Forelimb muscle (tissue), 1 donor: ENCODE measurements at regions not wholly inside any gene's neighbourhood (a gene's known extent, or its start where the extent isn't known, plus 50 kb on each side); places are given as distances from the start of the nearest gene placed in this dataset.
"Not testable (repeated sequence)": the region's sequence is repeated elsewhere in the genome, so short reads cannot be mapped to it uniquely, and the experiment has no call there.

Source experiments
- DNase-seq: peaks from one replicate; pipeline ENCODE4 v3.0.0-alpha.2; 2013; ENCODE audit warnings: low read depth

GRCh38 chr21:18819507-18819906, 415.9 kb upstream of the TMPRSS15 start:
- no peak for DNase-seq

- no peak for DNase-seq
Measured at GRCh38 chr21:18826562-18826961, 423.0 kb upstream of the TMPRSS15 start.

DNA sequence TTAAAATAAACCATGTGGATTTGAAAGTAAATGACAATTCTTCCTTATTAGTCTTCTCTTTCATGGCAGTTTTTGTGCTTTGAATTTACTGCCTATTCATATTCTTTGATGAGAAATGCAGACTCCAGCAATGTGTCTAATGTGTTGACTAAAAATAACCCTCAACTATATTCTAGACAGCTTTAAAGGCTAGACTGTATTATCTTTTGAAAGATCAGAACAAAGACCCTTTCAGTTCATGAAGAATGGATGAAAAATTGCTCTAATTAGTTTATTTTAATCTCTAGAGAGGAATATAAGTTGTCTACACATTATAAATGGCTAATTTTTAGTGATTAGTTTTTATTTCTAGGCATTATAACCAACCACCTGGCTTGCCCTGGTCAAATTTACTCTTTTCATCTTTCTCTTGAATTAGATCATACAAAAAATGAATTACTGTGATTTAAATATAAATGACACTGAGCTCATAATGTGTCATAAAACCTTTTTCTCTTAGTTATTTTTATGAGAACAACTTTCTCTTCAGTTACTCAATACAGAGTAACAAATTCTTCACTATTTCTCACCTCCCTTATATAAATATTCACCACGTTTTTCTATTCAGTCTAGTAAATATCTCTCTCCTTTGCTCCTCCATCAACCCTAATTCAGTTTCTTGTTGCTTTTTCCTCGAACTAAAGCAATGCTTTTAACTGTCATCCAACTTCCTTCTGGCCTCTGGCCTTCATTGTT, 428.5 kb upstream of the TMPRSS15 start:
- DNase-seq = no peak

- DNase-seq = no peak
Measured at GRCh38 chr21:18832950-18833349, 429.4 kb upstream of the TMPRSS15 start.

DNA sequence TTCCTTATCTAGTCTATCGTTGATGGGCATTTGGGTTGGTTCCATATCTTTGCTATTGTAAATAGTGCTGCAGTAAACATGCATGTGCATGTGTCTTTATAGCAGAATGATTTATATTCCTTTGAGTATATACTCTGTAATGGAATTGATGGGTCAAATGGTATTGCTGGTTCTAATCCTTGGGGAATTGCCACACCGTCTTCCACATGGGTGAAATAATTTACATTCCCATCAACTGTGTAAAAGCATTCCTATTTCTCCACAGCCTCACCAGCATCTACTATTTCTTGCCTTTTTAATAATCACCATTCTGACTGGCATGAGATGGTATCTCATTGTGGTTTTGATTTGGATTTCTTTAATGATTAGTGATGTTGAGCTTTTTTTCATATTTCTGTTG, 430.5 kb upstream of the TMPRSS15 start:
- not testable (repeated sequence) for DNase-seq

GRCh38 chr21:18840239-18840638, 436.7 kb upstream of the TMPRSS15 start:
- DNase-seq = no peak

- not testable (repeated sequence) for DNase-seq
Measured at GRCh38 chr21:18857606-18858005, 454.0 kb upstream of the TMPRSS15 start.

DNA sequence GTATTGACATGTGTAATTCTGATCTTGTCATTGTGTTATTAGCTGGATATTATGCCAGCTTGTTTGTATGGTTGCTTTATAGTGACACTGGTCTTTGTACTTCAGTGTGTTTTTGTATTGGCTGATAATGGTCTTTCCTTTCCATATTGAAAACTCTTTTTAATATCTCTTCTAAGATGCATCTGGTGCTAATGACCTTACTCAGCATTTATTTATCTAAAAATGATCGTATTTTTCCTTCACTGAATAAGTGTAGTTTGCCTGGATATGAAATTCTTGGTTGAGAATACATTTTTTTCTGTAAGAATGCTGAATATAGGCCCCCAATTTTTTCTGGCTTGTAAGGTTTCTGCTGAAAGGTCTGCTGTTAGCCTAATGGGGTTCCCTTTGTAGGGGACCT, 465.5 kb upstream of the TMPRSS15 start:
- DNase-seq = no peak

- DNase-seq = peak; percentile 47
Measured at GRCh38 chr21:18877917-18878316, 474.3 kb upstream of the TMPRSS15 start.

DNA sequence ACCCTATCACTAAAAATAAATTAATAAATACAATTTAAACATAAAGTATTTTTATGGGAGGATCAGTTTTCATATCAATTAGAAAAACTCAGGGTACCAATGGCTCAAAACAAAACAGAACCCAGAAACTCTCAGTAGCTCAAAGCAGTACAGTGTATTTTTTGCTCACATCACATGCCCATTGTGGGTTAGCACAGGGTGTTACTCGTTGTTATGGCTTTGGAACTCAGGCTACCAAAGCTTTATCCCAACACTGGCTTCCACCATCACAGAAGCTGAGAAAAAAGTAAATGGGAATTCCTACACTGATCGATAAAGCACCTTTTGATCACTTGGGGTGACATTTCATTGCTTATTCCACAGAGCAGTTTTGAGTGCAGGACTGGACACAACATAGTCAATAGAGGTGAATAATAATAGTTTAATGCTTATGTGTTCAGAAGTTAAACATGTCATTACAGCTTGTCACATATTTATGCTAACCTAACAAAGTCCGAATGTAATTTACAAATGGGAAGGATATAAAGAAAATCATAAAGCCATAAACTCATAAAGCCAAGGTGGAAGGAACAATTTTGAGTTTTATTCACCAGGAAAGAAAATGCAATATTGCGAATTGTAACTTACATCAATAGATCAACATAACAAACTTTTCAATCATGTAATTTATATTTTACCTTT, 484.5 kb upstream of the TMPRSS15 start:
- no peak for DNase-seq

DNA sequence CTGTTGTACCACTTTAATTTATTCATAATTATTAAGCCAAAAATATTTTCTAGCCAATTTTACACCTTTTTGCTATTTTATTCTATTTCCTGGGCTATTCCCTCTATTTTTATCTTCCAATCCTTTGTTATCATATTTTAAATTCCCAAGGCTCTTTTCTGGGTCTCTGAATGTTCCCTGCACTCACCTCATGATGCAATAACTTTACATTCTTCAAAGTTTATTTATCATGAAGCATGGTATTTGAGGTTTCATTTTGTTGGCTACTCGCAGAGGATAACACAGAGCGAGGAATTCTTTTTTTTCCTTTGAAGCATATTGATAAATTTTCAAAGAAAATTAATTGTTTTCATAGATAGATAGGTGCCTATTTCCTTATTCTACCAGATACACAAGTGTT, 489.8 kb upstream of the TMPRSS15 start:
- no peak for DNase-seq

GRCh38 chr21:18894387-18894786, 490.8 kb upstream of the TMPRSS15 start:
- no peak for DNase-seq

GRCh38 chr21:18899261-18899660, 495.7 kb upstream of the TMPRSS15 start:
- DNase-seq = no peak

DNA sequence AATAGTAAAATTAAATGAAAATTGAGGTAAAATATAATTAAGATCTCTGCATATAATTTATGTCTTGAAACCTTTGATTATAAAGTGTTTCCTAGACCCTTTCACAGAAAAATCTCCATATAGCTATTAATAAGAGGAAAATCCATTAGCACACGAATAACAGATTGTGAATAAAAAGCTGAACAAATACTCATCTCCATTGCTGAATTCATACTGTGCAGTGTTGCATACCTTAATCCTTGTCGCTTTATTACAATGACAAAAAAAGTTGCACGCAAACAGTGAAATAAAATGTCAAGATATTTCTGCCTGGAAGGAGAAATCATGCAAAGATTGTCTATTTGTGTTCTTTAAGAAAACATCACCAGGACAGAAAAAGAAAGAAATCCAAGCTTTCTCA, 499.1 kb upstream of the TMPRSS15 start:
- DNase-seq = no peak

DNA sequence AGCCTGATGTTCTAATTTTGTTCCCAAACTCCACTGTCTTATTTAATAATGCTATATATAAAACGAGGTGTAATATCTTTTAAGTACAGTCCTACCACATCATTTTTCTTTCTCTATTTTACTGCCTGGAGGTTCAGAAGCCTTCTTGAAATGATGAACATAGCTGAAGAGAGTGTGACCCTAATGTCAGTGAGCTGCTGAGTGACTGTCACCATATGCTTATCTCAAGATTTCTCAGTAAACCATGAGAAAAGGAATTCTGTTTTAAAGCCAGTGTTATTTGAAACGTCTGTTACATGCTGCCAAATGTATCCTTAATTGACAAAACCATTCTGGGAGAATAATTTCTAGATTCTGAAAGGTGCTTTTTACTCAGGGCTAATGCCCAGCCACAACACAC, 503.5 kb upstream of the TMPRSS15 start:
- DNase-seq = no peak

DNA sequence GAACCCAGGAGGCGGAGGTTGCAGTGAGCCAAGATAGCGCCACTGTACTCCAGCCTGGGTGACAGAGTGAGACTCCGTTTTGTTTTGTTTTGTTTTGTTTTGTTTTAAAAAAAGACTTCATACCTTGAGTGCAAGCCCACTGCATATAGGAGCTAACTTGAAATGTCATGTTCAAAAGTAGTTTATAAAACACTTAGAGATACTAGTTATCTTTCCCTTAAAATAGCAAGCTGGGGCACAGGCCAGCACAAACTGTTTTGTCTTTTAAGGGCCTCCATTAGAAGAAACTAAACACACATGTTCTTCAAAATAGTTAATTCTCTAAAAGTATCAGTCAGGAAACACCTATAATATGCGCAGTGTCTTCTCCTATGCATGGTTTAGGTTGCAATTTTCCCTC, 505.1 kb upstream of the TMPRSS15 start:
- DNase-seq = no peak

GRCh38 chr21:18913914-18914313, 510.3 kb upstream of the TMPRSS15 start:
- no peak for DNase-seq

GRCh38 chr21:18914570-18914969, 511.0 kb upstream of the TMPRSS15 start:
- no peak for DNase-seq

DNA sequence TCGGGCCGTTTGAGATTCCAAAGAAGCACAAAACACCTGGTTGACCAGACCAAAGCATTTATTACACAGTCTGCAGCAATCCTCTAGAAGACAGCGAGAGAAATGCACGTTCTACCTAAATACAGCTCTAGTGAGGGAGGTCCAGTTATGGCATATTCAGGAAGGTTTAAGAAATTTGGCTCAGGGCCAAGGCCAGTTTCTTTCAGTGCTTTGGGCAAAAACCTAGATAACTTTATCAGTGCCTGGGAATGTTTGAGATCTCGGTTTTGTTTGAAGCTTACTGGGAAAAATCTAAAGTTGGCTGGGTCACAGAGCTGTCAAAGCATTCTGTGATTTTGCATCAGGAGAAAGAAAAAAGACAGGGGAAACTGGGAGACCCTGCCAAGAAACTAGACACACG, 514.0 kb upstream of the TMPRSS15 start:
- no peak for DNase-seq

- no peak for DNase-seq
Measured at GRCh38 chr21:18931237-18931636, 527.7 kb upstream of the TMPRSS15 start.

DNA sequence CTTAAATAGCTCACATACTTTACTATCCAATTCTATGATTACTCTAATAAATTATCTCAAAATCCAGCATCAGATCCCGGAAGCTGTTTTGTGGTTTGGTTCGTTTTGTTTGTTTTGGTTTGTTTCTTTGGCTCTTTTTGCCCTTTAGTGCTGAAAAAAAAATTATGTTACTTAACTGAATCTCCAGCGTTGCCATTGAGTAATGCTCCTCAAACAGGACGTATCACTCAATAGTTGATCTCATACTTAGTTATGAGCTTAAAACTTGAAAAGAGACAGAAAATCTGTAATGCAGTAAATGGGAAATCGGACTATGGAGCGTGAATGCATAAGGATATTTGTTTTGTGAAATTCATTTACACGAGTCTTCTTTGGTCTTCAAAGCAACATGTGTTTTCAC, 533.8 kb upstream of the TMPRSS15 start:
- no peak for DNase-seq

- no peak for DNase-seq
Measured at GRCh38 chr21:18940791-18941190, 537.2 kb upstream of the TMPRSS15 start.

DNA sequence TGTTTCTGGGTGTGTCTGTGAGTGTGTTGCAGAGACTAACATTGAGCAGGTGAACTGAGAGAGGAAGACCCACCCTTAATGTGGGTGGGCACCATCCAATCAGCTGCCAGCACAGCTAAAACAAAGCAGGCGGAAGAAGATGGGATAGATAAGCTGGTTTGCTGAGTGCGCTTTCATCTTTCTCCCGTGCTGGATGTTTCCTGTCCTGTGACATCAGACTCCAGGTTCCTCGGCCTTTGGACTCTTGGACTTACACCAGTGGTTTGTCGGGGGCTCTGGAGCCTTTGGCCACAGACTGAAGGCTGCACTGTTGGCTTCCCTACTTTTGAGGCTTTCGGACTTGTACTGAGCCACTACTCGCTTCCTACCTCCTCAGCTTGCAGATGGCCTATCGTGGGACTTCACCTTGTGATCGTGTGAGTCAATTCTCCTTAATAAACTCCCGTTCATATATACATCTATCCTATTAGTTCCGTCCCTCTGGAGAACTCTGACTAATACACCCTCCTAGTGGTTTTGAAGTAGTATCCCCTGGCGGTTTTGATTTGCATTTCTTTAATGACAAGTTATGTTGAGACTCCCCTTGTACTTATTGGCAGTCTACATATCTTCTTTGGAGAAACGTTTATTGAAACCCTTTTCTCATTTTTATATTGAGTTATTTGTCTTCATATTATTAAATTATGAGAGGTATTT, 546.6 kb upstream of the TMPRSS15 start:
- no peak for DNase-seq
